Tibial nerve (tissue), 4 donors: ENCODE measurements at regions not wholly inside any gene's neighbourhood (a gene's known extent, or its start where the extent isn't known, plus 50 kb on each side); places are given as distances from the start of the nearest gene placed in this dataset.

Source experiments
- CTCF ChIP-seq, 5 experiments: fragments of 200-600 bp in 3 of 5; fragments of 450-650 bp in 2 of 5; sonication (generic) in 3 of 5; IDR thresholded peaks; one replicate each; pipeline ENCODE4 v1.5.1; 2016 to 2019; ENCODE audit warnings: antibody characterized with exemption in 5 of 5, mild to moderate bottlenecking in 3 of 5, moderate library complexity in 2 of 5
- EP300 ChIP-seq, 2 donors: sonication (generic); formaldehyde crosslinking; IDR thresholded peaks; one replicate each; pipeline ENCODE4 v1.6.1; 2017; ENCODE audit warnings: antibody characterized with exemption in 2 of 2, mild to moderate bottlenecking in 1 of 2
- POLR2A ChIP-seq, 2 donors: fragments of 450-650 bp; IDR thresholded peaks; one replicate each; pipeline ENCODE4 v1.6.1; 2017; ENCODE audit warnings: antibody characterized with exemption in 2 of 2, mild to moderate bottlenecking in 2 of 2, moderate library complexity in 2 of 2

DNA sequence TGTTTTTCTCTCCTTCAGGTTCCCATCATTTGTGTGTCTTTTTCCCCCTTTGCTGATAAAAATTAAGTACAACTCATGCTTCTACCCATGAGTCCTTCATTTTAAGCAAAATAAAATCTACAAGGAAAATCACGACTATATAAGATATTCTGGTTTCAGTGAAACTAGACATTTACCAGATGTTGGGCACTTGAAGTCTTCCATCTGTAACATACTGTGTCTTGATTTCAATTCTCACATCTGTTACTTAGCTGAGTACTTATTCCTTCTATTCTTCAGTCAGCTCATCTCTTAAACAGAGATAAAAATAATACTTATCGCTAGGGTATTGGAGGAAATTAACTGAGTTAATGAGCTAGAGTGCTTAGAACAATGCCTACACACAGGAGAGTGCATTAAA is 893.0 kb upstream of the SOX9 start:
- TF ChIP-seq POLR2A (IDR thresholded peaks at IDR 0.05) (no peak), CTCF (IDR thresholded peaks at IDR 0.05) (no peak), EP300 (IDR thresholded peaks at IDR 0.05) (no peak)
